Psoas muscle (tissue), 7 donors: ENCODE measurements at regions not wholly inside any gene's neighbourhood (a gene's known extent, or its start where the extent isn't known, plus 50 kb on each side); places are given as distances from the start of the nearest gene placed in this dataset.
"Not testable (repeated sequence)": the region's sequence is repeated elsewhere in the genome, so short reads cannot be mapped to it uniquely, and the experiment has no call there.

ENCODE experiments used
- ATAC-seq, 4 donors: fragments of 200-7000 bp; cut with Tn5 transposase; one replicate each; pipeline ENCODE4 v1.9.1; 2020; ENCODE audit warnings: moderate library complexity in 3 of 4, mild to moderate bottlenecking in 2 of 4
- DNase-seq, 2 donors: peaks; one replicate each; pipeline ENCODE4 v3.0.0-alpha.2; 2020
- H3K27ac ChIP-seq: fragments of 200-600 bp; one replicate; pipeline ENCODE4 v1.8.0; 2022
- H3K27me3 ChIP-seq, 3 donors: fragments of 200-600 bp in 1 of 3; one replicate each; pipeline versions ENCODE4 v1.6.1 to v1.8.0; 2013 to 2022; ENCODE audit warnings: low read length in 2 of 3, mild to moderate bottlenecking in 2 of 3, moderate library complexity in 1 of 3; ENCODE audit not compliant: insufficient read depth in 3 of 3
- H3K36me3 ChIP-seq, 2 donors: fragments of 200-600 bp in 1 of 2; one replicate each; pipeline versions ENCODE4 v1.6.1 to v1.8.0; 2013 to 2022; ENCODE audit warnings: low read depth in 1 of 2, mild to moderate bottlenecking in 1 of 2, moderate library complexity in 1 of 2; ENCODE audit not compliant: insufficient read depth in 1 of 2
- H3K4me1 ChIP-seq: fragments of 200-600 bp; one replicate; pipeline ENCODE4 v1.8.0; 2022
- H3K4me3 ChIP-seq: fragments of 200-600 bp; one replicate; pipeline ENCODE4 v1.8.0; 2022; ENCODE audit warnings: mild to moderate bottlenecking
- H3K9me3 ChIP-seq: fragments of 200-600 bp; one replicate; pipeline ENCODE4 v1.8.0; 2022
- WGBS, 3 donors: extraction: QIAGEN DNeasy Blood & Tissue Kit; methylation state at CpG; one replicate each; pipeline versions ENCODE4 v1.1.6 to v1.1.7; 2013; 5-methylcytosine and 5-hydroxymethylcytosine counted together
- intact Hi-C, 2 donors: fragments of 100-400 bp; cut with DNase I; formaldehyde crosslinking; loops; one replicate each; pipeline versions ENCODE4 v1.11.0 to v1.14.2; 2022
- TF ChIP-seq, protein P1 (sequence below): fragments of 200-600 bp; IDR thresholded peaks from one replicate; pipeline ENCODE4 v1.8.0; 2022; ENCODE audit warnings: antibody characterized with exemption
- donor health status: healthy with polysubstance abuse.
- donor health status: DM: no; HTN: no; CAD: no; lungs with moderate emphysema.
- donor health status: Bipolar disorder and iron deficiency.
- donor health status: healthy.
- donor health status: DM: yes; HTN: yes; CAD: no.
- donor health status: DM: no; HTN: no; CAD: no.
- donor health status: DM: yes; HTN: yes; CAD: no.

DNA sequence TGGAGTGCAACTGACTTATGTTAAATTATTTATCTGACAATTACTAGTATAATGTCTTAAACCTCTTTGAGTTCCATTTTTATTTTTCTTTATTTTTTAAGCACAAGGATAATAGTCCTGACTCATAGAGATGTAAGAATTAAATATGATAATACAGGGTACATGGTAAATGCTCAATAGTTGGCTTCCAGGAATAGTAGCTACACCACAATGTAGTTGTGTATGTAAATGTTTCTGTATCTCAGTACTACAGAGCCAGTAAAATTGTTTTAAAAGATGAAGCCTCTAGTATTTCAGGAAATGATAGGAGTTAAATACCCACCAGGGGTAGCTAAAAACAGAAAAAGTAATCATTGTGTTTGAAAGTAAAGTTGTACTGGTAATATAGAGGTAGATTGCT lies 487.4 kb upstream of the IRAK1BP1 start:
- Histone ChIP-seq H3K4me1 (no peaks in the 10 kb centered on the region), H3K9me3 (no peaks in the 10 kb centered on the region), H3K4me3 (no peak overlapping the region), H3K27me3 (no peaks in the 10 kb centered on the region), H3K27ac (no peak overlapping the region), H3K36me3 (no peaks in the 10 kb centered on the region)
- ATAC-seq (no peak), DNase-seq (no peak)
- TF ChIP-seq, protein P1, sequence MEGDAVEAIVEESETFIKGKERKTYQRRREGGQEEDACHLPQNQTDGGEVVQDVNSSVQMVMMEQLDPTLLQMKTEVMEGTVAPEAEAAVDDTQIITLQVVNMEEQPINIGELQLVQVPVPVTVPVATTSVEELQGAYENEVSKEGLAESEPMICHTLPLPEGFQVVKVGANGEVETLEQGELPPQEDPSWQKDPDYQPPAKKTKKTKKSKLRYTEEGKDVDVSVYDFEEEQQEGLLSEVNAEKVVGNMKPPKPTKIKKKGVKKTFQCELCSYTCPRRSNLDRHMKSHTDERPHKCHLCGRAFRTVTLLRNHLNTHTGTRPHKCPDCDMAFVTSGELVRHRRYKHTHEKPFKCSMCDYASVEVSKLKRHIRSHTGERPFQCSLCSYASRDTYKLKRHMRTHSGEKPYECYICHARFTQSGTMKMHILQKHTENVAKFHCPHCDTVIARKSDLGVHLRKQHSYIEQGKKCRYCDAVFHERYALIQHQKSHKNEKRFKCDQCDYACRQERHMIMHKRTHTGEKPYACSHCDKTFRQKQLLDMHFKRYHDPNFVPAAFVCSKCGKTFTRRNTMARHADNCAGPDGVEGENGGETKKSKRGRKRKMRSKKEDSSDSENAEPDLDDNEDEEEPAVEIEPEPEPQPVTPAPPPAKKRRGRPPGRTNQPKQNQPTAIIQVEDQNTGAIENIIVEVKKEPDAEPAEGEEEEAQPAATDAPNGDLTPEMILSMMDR, result no peak
- intact Hi-C loops, result no loop called here

DNA sequence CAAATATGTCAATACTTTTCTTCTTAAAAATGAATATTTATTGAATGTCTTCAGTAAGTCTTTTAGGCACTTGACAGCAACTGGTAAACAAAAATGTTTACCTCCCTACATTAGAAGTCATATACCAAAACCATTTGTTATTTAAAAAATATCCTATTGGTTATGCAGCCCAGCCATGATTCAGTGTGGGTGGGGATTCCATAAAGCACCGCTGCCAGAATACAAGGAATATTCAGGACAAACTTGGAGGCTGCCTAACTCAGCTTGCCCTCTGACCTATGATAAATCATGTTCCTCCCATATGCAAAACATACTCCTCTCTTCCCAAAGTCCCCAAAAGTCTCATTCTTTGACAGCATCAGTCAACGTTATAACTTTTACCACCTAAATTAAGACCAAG lies 486.8 kb upstream of the IRAK1BP1 start:
- Histone ChIP-seq H3K36me3 (no peaks in the 10 kb centered on the region), H3K27me3 (no peaks in the 10 kb centered on the region), H3K4me3 (no peak overlapping the region), H3K9me3 (no peaks in the 10 kb centered on the region), H3K4me1 (no peaks in the 10 kb centered on the region), H3K27ac (no peak overlapping the region)
- intact Hi-C loops, result no loop called here
- no peak for DNase-seq
- TF ChIP-seq, protein P1, result no peak
- 82 to 86% (median 83%) methylated on average over 2 of the region's 2 CpGs for WGBS, 3 donors
- no peak for ATAC-seq

DNA sequence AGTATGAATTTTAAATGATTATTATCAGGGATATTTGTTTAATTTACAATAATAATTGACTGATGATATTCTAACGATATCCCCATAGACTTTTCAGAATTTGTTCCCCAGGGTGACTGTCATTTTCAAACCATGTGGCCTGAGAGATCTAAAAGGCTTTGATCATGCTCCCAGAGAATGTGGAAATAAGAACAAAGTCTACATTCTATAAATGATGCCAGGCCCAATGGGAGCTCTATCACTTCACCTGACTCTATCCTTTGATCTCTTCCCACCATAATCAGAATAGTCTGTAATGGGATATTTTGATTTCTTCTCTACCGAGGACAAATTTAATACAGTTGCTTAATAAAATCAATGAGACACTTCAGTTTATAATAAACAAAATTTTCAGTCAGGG lies 483.4 kb upstream of the IRAK1BP1 start:
- TF ChIP-seq, protein P1, result no peak
- H3K36me3 ChIP-seq, result no peaks in the 10 kb centered on the region
- intact Hi-C loops, result no loop called here
- no peaks in the 10 kb centered on the region for H3K27me3 ChIP-seq
- H3K4me1 ChIP-seq, result no peaks in the 10 kb centered on the region
- H3K27ac ChIP-seq, result no peak overlapping the region
- DNase-seq (no peak), ATAC-seq (no peak)
- WGBS, 3 donors, result 41 to 44% (median 44%) methylated on average over 2 of the region's 2 CpGs
- no peaks in the 10 kb centered on the region for H3K9me3 ChIP-seq
- H3K4me3 ChIP-seq, result no peak overlapping the region

DNA sequence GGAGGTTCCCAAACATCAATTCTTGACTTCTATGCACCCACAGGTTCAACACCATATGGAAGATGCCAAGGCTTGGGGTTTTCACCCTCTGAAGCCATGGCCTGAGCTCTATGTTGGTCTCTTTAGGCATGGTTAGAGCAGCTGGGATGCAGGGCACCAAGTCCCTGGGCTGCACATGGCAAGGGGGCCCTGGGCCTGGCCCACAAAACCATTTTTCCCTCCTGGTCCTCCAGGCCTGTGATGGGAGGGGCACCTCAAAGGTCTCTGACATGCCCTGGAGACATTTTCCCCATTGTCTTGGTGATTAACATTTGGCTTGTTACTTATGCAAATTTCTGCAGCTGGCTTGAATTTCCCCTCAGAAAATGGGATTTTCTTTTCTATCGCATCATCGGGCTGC lies 480.5 kb upstream of the IRAK1BP1 start:
- H3K36me3 ChIP-seq, intact Hi-C loops, H3K4me3 ChIP-seq, H3K4me1 ChIP-seq, H3K27ac ChIP-seq, ATAC-seq, H3K27me3 ChIP-seq, H3K9me3 ChIP-seq, DNase-seq: not testable (repeated sequence)
- 94 to 99% (median 95%) methylated on average over 2 of the region's 2 CpGs for WGBS, 3 donors

DNA sequence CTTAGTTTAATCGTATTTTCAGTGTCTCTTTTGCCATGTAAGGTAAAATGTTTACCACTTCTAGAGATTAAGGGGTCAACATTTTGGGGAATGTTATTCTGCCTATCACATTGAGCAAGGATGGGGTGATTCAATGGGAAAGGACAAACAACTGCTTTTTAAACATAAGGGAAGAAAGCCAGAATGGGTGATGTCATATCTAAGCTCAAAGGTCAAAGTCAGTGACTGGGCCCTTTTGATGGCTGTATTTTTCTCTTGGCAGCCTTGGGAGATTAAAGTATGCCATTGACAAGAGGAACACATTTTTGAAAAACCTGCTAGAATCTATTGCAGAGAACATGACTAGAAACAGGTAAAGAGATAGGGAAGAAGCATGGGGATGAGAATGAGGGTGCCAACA lies 477.3 kb upstream of the IRAK1BP1 start:
- ATAC-seq, result no peak
- intact Hi-C loops, result no loop called here

More for the DNA sequence above, 477.3 kb upstream of the IRAK1BP1 start:
- 69 to 93% (median 84%) methylated on average over 1 of the region's 1 CpG for WGBS, 3 donors
- Histone ChIP-seq H3K27me3 (no peaks in the 10 kb centered on the region), H3K9me3 (no peaks in the 10 kb centered on the region), H3K4me1 (no peaks in the 10 kb centered on the region), H3K4me3 (no peak overlapping the region), H3K36me3 (no peaks in the 10 kb centered on the region), H3K27ac (no peak overlapping the region)
- TF ChIP-seq, protein P1, result no peak
- no peak for DNase-seq
